DND-41 (cell line): ENCODE measurements at regions not wholly inside any gene's neighbourhood (a gene's known extent, or its start where the extent isn't known, plus 50 kb on each side); places are given as distances from the start of the nearest gene placed in this dataset.
"Not testable (repeated sequence)": the region's sequence is repeated elsewhere in the genome, so short reads cannot be mapped to it uniquely, and the experiment has no call there.

ENCODE experiments used
- EZH2 ChIP-seq: IDR thresholded peaks from 3 replicates; pipeline ENCODE4 v1.6.1; 2012; ENCODE audit warnings: borderline replicate concordance, low read depth, mild to moderate bottlenecking, moderate library complexity, low read length, inconsistent platforms; ENCODE audit not compliant: severe bottlenecking
- TF ChIP-seq, protein P1 (sequence below): IDR thresholded peaks from 2 replicates; pipeline ENCODE4 v1.5.1; 2012; ENCODE audit warnings: borderline replicate concordance, low read length, moderate library complexity, mild to moderate bottlenecking; ENCODE audit not compliant: poor library complexity, severe bottlenecking; ENCODE audit errors: extremely low read depth

DNA sequence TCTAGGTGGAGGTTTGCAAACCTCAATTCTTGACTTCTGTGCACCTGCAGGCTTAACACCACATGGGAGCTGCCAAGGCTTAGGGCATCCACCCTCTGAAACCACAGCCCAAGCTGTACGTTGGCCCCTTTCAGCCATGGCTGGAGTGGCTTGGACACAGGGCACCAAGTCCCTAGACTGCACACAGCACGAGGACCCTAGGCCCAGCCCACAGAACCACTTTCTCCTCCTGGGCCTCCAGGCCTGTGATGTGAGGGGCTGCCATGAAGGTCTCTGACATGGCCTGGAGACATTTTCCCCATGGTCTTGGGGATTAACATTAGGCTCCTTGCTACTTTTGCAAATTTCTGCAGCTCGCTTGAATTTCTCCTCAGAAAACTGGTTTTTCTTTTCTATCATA lies 947.9 kb downstream of the TTLL7 start:
- TF ChIP-seq, protein P1, sequence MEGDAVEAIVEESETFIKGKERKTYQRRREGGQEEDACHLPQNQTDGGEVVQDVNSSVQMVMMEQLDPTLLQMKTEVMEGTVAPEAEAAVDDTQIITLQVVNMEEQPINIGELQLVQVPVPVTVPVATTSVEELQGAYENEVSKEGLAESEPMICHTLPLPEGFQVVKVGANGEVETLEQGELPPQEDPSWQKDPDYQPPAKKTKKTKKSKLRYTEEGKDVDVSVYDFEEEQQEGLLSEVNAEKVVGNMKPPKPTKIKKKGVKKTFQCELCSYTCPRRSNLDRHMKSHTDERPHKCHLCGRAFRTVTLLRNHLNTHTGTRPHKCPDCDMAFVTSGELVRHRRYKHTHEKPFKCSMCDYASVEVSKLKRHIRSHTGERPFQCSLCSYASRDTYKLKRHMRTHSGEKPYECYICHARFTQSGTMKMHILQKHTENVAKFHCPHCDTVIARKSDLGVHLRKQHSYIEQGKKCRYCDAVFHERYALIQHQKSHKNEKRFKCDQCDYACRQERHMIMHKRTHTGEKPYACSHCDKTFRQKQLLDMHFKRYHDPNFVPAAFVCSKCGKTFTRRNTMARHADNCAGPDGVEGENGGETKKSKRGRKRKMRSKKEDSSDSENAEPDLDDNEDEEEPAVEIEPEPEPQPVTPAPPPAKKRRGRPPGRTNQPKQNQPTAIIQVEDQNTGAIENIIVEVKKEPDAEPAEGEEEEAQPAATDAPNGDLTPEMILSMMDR = not testable (repeated sequence)
- not testable (repeated sequence) for TF ChIP-seq EZH2
